Ovary (tissue), 7 donors: ENCODE measurements at regions not wholly inside any gene's neighbourhood (a gene's known extent, or its start where the extent isn't known, plus 50 kb on each side); places are given as distances from the start of the nearest gene placed in this dataset.

Experiments
- DNase-seq, 5 donors: peaks; one replicate each; pipeline ENCODE4 v3.0.0-alpha.2; 2019 to 2020
- H3K27ac ChIP-seq, 2 donors: fragments of 200-600 bp; one replicate each; pipeline versions ENCODE4 v1.5.1 to v1.8.0; 2019 to 2022
- H3K27me3 ChIP-seq: fragments of 200-600 bp; one replicate; pipeline ENCODE4 v1.8.0; 2022
- H3K36me3 ChIP-seq: fragments of 200-600 bp; sonication (generic); one replicate; pipeline ENCODE4 v1.5.1; 2019
- H3K4me1 ChIP-seq: one replicate; pipeline ENCODE4 v1.8.1; 2013; ENCODE audit warnings: mild to moderate bottlenecking, moderate library complexity; ENCODE audit not compliant: insufficient read depth
- H3K4me3 ChIP-seq: fragments of 200-600 bp; sonication (generic); one replicate; pipeline ENCODE4 v1.5.1; 2017
- H3K9me3 ChIP-seq, 2 donors: fragments of 200-600 bp in 1 of 2; sonication (generic) in 1 of 2; one replicate each; pipeline versions ENCODE4 v1.5.1 to v1.8.1; 2013 to 2019; ENCODE audit warnings: mild to moderate bottlenecking in 1 of 2, moderate library complexity in 1 of 2
- EP300 ChIP-seq: sonication (generic); formaldehyde crosslinking; IDR thresholded peaks from one replicate; pipeline ENCODE4 v1.6.1; 2017; ENCODE audit warnings: antibody characterized with exemption
- POLR2A ChIP-seq: fragments of 450-650 bp; IDR thresholded peaks from one replicate; pipeline ENCODE4 v1.6.1; 2017; ENCODE audit warnings: antibody characterized with exemption, mild to moderate bottlenecking, moderate library complexity
- WGBS, 3 donors: extraction: QIAGEN DNeasy Blood & Tissue Kit in 1 of 3; methylation state at CpG; one replicate each; pipeline versions ENCODE4 v1.1.5 to v1.1.7; 2013 to 2017; 5-methylcytosine and 5-hydroxymethylcytosine counted together
- intact Hi-C, 4 donors: fragments of 100-400 bp; cut with DNase I; formaldehyde crosslinking; loops; one replicate each; pipeline versions ENCODE4 v1.11.0 to v1.15.1; 2022 to 2023
- TF ChIP-seq, protein P1 (sequence below), 3 donors: fragments of 450-650 bp in 2 of 3; fragments of 200-600 bp in 1 of 3; IDR thresholded peaks; one replicate each; pipeline versions ENCODE4 v1.5.1 to v1.8.0; 2016 to 2022; ENCODE audit warnings: antibody characterized with exemption in 3 of 3, mild to moderate bottlenecking in 1 of 3
- donor health status: DM: no; HTN: no; CAD: no; lungs with moderate emphysema.
- donor health status: DM: no; HTN: no; CAD: no.
- donor health status: Bipolar disorder and iron deficiency.
- donor health status: DM: no; HTN: no; CAD: no.
- donor health status: DM: yes; HTN: yes; CAD: no.

DNA sequence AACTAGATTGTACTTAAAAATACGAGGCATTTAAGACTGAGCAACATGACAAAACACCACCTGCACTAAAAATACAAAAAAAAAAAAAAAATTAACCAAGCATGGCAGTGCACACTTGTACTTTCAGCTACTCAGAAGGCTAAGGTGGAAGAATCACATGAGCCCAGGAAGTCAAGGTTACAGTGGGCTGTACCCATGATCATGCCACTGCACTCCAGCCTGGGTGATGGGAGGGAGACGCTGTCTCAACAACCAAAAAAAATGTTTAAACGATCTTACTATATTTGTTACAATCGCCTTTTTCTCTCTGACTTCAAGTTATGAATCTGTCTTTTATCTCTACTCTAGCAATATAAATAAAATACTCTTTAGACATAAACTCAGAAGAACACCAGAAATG is 1454.3 kb downstream of the MAT2B start:
- H3K4me1 ChIP-seq = no peaks in the 10 kb centered on the region
- no peaks in the 10 kb centered on the region for H3K27me3 ChIP-seq
- 70 to 83% (median 70%) methylated on average over 4 of the region's 4 CpGs for WGBS, 3 donors
- no peak overlapping the region for H3K4me3 ChIP-seq
- TF ChIP-seq POLR2A = no peak
- TF ChIP-seq, protein P1, sequence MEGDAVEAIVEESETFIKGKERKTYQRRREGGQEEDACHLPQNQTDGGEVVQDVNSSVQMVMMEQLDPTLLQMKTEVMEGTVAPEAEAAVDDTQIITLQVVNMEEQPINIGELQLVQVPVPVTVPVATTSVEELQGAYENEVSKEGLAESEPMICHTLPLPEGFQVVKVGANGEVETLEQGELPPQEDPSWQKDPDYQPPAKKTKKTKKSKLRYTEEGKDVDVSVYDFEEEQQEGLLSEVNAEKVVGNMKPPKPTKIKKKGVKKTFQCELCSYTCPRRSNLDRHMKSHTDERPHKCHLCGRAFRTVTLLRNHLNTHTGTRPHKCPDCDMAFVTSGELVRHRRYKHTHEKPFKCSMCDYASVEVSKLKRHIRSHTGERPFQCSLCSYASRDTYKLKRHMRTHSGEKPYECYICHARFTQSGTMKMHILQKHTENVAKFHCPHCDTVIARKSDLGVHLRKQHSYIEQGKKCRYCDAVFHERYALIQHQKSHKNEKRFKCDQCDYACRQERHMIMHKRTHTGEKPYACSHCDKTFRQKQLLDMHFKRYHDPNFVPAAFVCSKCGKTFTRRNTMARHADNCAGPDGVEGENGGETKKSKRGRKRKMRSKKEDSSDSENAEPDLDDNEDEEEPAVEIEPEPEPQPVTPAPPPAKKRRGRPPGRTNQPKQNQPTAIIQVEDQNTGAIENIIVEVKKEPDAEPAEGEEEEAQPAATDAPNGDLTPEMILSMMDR (IDR thresholded peaks at IDR 0.05) = no peak
- TF ChIP-seq EP300 = no peak
- no peak overlapping the region for H3K27ac ChIP-seq
- H3K36me3 ChIP-seq = no peaks in the 10 kb centered on the region
- no peak for DNase-seq
- no peaks in the 10 kb centered on the region for H3K9me3 ChIP-seq
- intact Hi-C loops = no loop called here

DNA sequence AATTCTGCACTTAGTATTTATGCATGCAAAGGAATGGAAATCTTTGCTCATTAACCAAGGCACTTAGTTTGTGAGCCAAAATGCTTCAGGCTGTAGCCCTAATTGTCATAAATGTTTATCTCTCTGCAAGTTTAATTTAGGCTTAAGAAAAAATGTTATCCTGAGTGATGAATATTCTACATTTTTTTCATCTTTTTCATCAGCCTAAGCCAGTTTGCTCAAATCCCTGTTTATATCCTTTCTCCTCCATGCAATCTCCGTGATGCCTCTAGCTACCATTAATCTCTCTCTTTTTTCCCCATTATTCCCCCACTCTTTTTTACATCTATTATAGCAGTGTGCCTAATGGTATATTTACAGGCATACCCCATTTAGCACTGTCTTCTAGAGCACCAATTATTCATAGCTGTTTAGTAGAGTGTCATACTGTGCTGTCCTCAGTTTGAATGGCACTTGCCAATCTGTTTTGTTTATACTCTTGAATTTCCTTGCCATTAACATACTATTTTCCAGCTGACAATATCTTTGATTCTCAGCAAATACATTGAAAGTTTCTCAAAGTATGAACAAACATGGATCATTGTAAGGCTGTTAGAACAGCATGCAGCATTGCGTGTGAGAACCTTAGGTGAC is 1457.0 kb downstream of the MAT2B start:
- no peak for TF ChIP-seq EP300
- TF ChIP-seq, protein P1 (IDR thresholded peaks at IDR 0.05) = no peak
- TF ChIP-seq POLR2A = no peak
- Histone ChIP-seq H3K4me3 (no peak overlapping the region), H3K27ac (no peak overlapping the region), H3K27me3 (no peaks in the 10 kb centered on the region), H3K36me3 (no peaks in the 10 kb centered on the region), H3K9me3 (no peaks in the 10 kb centered on the region), H3K4me1 (no peaks in the 10 kb centered on the region)
- no peak for DNase-seq
- intact Hi-C loops = no loop called here
- 64 to 70% (median 66%) methylated on average over 2 of the region's 2 CpGs for whole genome bisulfite sequencing, 3 donors

DNA sequence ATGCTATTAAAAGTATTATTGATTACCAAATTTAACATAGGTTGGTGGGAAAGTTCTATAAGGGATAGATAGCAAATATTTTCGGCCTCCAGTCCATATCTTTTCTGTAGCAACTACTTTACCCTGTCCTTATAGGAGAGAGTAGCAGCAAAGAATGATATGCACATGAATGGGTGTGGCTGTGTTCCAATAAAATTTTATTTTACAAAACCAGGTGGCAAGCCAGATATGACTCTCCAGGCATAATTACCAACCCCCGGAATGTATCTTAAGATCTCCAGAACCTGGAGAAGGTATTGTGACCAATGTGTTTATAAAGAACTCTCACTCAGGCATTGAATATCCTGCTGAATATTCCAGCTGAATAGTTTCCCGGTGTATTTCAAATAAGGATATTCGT is 1461.2 kb downstream of the MAT2B start:
- H3K27me3 ChIP-seq = no peaks in the 10 kb centered on the region
- no peaks in the 10 kb centered on the region for H3K9me3 ChIP-seq
- no peaks in the 10 kb centered on the region for H3K36me3 ChIP-seq
- H3K27ac ChIP-seq = no peak overlapping the region
- no peaks in the 10 kb centered on the region for H3K4me1 ChIP-seq
- DNase-seq = no peak
- WGBS, 3 donors = 82 to 87% (median 86%) methylated on average over 4 of the region's 4 CpGs
- no peak for TF ChIP-seq POLR2A
- TF ChIP-seq, protein P1 (IDR thresholded peaks at IDR 0.05) = no peak
- no peak for TF ChIP-seq EP300
- intact Hi-C loops = no loop called here
- no peak overlapping the region for H3K4me3 ChIP-seq

DNA sequence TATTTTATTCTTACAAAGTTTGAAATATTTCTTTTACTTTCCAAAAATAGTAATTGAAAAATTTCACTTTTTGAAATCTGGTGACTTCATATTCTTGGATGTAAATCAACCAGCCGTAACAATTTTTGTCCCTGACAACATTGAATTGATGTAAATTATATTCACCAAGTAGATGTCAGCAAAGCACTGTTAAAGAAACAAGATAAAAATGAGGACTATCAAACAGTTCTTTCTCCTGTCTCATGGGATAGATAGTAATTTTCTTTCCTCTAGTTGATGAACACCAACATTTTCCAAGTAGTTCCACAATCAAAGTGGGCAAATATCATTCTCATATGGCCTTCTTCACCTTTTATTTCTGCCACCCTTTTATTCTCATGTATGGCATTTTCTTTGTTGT is 1461.9 kb downstream of the MAT2B start:
- no peaks in the 10 kb centered on the region for H3K4me1 ChIP-seq
- TF ChIP-seq, protein P1 (IDR thresholded peaks at IDR 0.05) = no peak
- no peak for TF ChIP-seq EP300
- TF ChIP-seq POLR2A = no peak
- intact Hi-C loops = no loop called here
- no peak for DNase-seq
- no peaks in the 10 kb centered on the region for H3K36me3 ChIP-seq
- no peak overlapping the region for H3K27ac ChIP-seq
- H3K27me3 ChIP-seq = no peaks in the 10 kb centered on the region
- no peaks in the 10 kb centered on the region for H3K9me3 ChIP-seq
- WGBS, 3 donors = 68 to 70% (median 68%) methylated on average over 1 of the region's 1 CpG
- H3K4me3 ChIP-seq = no peak overlapping the region
